Loucy (cell line): ENCODE measurements at regions not wholly inside any gene's neighbourhood (a gene's known extent, or its start where the extent isn't known, plus 50 kb on each side); places are given as distances from the start of the nearest gene placed in this dataset.

Experiments
- H2AFZ ChIP-seq: fragments of 200-600 bp; sonication (generic); 2 replicates; pipeline ENCODE4 v1.6.0; 2016; ENCODE audit warnings: antibody characterized with exemption, mild to moderate bottlenecking, low read length, moderate library complexity
- H3F3A ChIP-seq: fragments of 200-600 bp; 2 replicates; pipeline ENCODE4 v1.6.0; 2016; ENCODE audit warnings: antibody characterized with exemption, low read depth, mild to moderate bottlenecking
- H3K27me3 ChIP-seq: fragments of 200-600 bp; sonication (generic); 2 replicates; pipeline ENCODE4 v1.6.1; 2014; ENCODE audit warnings: low read length, mild to moderate bottlenecking; ENCODE audit not compliant: insufficient read depth, poor library complexity, severe bottlenecking
- H3K36me3 ChIP-seq: fragments of 200-600 bp; sonication (generic); 2 replicates; pipeline ENCODE4 v1.6.1; 2016; ENCODE audit warnings: low read length; ENCODE audit not compliant: insufficient read depth
- H3K4me1 ChIP-seq: fragments of 200-600 bp; sonication (generic); 2 replicates; pipeline ENCODE4 v1.5.1; 2014; ENCODE audit warnings: low read length, mild to moderate bottlenecking; ENCODE audit not compliant: insufficient read depth, poor library complexity, severe bottlenecking
- H3K4me2 ChIP-seq: fragments of 200-600 bp; sonication (generic); 2 replicates; pipeline ENCODE4 v1.6.0; 2014; ENCODE audit warnings: antibody characterized with exemption, low read length, low read depth, mild to moderate bottlenecking; ENCODE audit not compliant: poor library complexity, severe bottlenecking
- H3K4me3 ChIP-seq: fragments of 200-600 bp; sonication (generic); 2 replicates; pipeline ENCODE4 v1.5.1; 2014; ENCODE audit warnings: low read length, mild to moderate bottlenecking, mixed read lengths; ENCODE audit not compliant: poor library complexity, severe bottlenecking
- H3K79me2 ChIP-seq: fragments of 200-600 bp; sonication (generic); 2 replicates; pipeline ENCODE4 v1.6.1; 2014; ENCODE audit warnings: low read length; ENCODE audit not compliant: insufficient read depth
- H3K9ac ChIP-seq: fragments of 200-600 bp; sonication (generic); 2 replicates; pipeline ENCODE4 v1.6.0; 2014; ENCODE audit warnings: mild to moderate bottlenecking, low read depth, low read length, moderate library complexity; ENCODE audit not compliant: poor library complexity, severe bottlenecking
- H3K9me2 ChIP-seq: fragments of 200-600 bp; sonication (generic); replicated peaks from 2 replicates; pipeline ENCODE4 v1.6.1; 2016; ENCODE audit warnings: low read depth, low read length, mixed read lengths
- H3K9me3 ChIP-seq: fragments of 200-600 bp; sonication (generic); 2 replicates; pipeline ENCODE4 v1.6.1; 2014; ENCODE audit warnings: mild to moderate bottlenecking, antibody characterized with exemption, low read length, low read depth; ENCODE audit not compliant: insufficient read depth
- H4K20me1 ChIP-seq: fragments of 200-600 bp; sonication (generic); 2 replicates; pipeline ENCODE4 v1.6.0; 2014; ENCODE audit warnings: antibody characterized with exemption, low read length, mild to moderate bottlenecking; ENCODE audit not compliant: insufficient read depth, poor library complexity, severe bottlenecking
- CTCF ChIP-seq: fragments of 200-600 bp; sonication (generic); conservative IDR thresholded peaks from 2 replicates; pipeline ENCODE4 v1.5.1; 2014; ENCODE audit warnings: mild to moderate bottlenecking, antibody characterized with exemption, low read length
- EZH2phosphoT487 ChIP-seq: fragments of 200-600 bp; IDR thresholded peaks from 2 replicates; pipeline ENCODE4 v1.6.1; 2018; ENCODE audit warnings: antibody characterized with exemption, mild to moderate bottlenecking, moderate library complexity, borderline replicate concordance

- Histone ChIP-seq H3K9ac (no peak overlapping the region), H3K27me3 (no peaks in the 10 kb centered on the region), H4K20me1 (no peaks in the 10 kb centered on the region), H3K4me3 (no peak overlapping the region), H3K36me3 (no peaks in the 10 kb centered on the region), H3K4me2 (no peak overlapping the region), H3K4me1 (no peaks in the 10 kb centered on the region), H3F3A (no peaks in the 10 kb centered on the region), H3K79me2 (no peaks in the 10 kb centered on the region), H3K9me2 (no peaks in the 10 kb centered on the region), H2AFZ (no peak overlapping the region), H3K9me3 (no peaks in the 10 kb centered on the region)
- TF ChIP-seq CTCF (no peak), EZH2phosphoT487 (no peak)
Observed at GRCh38 chr6:10014557-10014956, 400.3 kb downstream of the TFAP2A start.

GRCh38 chr6:10000551-10000950 is 414.3 kb downstream of the TFAP2A start:
- H3K4me3 ChIP-seq: no peak overlapping the region
- H3K9me3 ChIP-seq: no peaks in the 10 kb centered on the region
- H3K27me3 ChIP-seq: no peaks in the 10 kb centered on the region
- H3F3A ChIP-seq: no peaks in the 10 kb centered on the region
- H3K4me2 ChIP-seq: no peak overlapping the region
- no peaks in the 10 kb centered on the region for H4K20me1 ChIP-seq
- H2AFZ ChIP-seq: no peak overlapping the region
- H3K36me3 ChIP-seq: no peaks in the 10 kb centered on the region
- H3K79me2 ChIP-seq: no peaks in the 10 kb centered on the region
- TF ChIP-seq CTCF (no peak), EZH2phosphoT487 (no peak)
- no peaks in the 10 kb centered on the region for H3K9me2 ChIP-seq
- H3K4me1 ChIP-seq: no peaks in the 10 kb centered on the region
- no peak overlapping the region for H3K9ac ChIP-seq

- Histone ChIP-seq H3K36me3 (no peaks in the 10 kb centered on the region), H3K9me2 (no peaks in the 10 kb centered on the region), H2AFZ (no peak overlapping the region), H3K9ac (no peak overlapping the region), H3K4me1 (no peaks in the 10 kb centered on the region), H3F3A (no peaks in the 10 kb centered on the region), H3K4me3 (no peak overlapping the region), H3K4me2 (no peak overlapping the region), H3K9me3 (no peaks in the 10 kb centered on the region), H3K27me3 (no peaks in the 10 kb centered on the region), H4K20me1 (no peaks in the 10 kb centered on the region), H3K79me2 (no peaks in the 10 kb centered on the region)
- TF ChIP-seq CTCF (no peak), EZH2phosphoT487 (no peak)
Observed at GRCh38 chr6:9999796-10000195, 415.1 kb downstream of the TFAP2A start.
